GM18519 (cell line): ENCODE measurements at regions not wholly inside any gene's neighbourhood (a gene's known extent, or its start where the extent isn't known, plus 50 kb on each side); places are given as distances from the start of the nearest gene placed in this dataset.
A peak's percentile ranks its signal among the peaks of the same experiment; 100 is the strongest.

Experiments used
- ATAC-seq: cut with Tn5 transposase; IDR thresholded peaks from one replicate; pipeline ENCODE4 v1.9.1; 2021; ENCODE audit warnings: mild to moderate bottlenecking, moderate library complexity; ENCODE audit not compliant: unreplicated experiment, low FRiP score

DNA sequence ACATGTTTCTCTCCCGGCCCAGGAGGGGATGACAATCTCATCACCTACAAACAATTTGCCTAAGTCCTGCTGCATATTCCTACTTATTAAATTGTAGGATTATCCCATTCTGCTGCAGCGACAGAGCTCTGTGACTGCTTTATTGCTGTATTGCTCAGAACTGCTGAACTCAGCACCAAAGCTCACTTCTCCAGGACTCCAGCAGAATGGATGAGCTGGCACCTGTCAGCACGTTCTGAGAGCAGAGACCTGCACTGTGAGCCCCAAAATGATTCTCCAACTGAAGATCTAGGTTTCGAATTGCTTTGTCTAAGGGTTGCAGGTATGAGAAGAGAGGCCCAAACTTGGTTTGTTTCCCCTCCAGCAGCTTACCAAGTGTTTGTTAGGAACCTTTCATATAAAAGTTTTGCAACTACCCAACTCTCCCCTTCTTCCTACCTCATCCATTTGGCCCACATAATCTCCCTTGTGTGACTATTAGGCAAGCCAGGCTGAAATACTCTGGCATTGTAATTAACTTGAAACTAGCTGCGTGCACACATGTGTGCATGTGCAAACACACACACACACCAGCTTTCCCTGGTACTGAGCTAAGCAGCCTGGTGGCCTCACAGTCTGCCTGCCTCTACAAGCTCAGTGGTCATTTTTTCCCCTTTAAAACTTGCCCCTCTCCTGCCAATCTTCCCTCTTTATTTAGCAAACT lies 161.4 kb upstream of the CAMK1G start:
- ATAC-seq = no peak

DNA sequence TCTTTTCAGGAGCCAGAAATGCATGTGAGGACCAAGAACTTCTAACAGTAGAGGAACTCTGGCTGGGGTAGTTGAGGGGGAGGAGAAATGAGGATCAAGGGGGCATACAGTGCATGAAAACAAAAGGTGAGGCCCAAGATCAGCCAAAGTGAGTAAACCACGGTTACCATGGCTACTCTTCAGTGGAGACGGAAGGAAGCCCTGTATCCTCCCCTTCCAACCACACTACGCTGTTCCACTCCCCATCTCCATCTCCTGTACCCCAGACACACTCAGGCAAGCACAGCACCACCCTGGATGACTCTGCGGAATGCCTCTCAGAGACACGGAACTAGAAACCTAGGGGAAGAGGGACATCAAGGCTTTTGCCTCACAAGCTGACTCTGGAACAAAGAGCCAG lies 157.6 kb upstream of the CAMK1G start:
- no peak for ATAC-seq

DNA sequence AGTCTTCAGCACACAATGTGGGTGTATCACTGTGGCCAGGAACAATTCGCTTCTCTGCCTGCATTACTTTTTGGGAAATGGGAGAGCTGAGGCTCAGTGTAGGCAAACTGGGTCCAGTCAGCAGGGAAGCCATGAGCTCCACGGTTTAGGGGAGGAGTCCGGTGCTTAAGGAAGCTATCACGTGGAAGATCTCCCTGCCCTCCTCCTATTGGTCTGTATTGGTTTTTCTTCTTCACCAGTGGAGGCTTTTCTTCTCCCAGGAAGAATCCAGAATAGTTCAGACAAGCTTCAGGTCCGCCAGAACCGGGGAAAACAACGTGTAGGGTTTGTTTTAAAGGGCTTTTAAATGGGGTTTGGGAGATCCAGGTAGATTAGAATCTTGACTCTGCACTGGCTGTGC lies 156.2 kb upstream of the CAMK1G start:
- no peak for ATAC-seq

DNA sequence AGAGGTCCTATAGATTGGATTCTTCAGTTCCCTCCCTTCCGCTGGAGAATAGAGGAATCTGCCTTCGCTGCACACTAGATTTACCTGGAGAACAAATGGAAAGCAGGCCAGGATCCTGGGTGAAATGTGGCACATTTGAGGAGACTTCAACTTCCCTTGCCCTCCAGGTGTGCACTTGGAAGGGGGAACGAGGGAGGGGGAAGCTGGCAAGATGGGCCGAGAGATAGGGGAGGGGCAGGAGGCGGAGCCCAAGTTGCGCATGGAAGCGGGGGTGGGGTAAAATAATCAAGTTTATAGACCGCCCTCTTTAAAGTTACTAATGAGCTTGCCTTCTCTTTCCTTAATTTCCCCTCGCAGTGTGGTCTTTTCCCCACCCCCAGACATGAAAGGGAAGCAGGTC lies 155.7 kb upstream of the CAMK1G start:
- ATAC-seq = no peak

DNA sequence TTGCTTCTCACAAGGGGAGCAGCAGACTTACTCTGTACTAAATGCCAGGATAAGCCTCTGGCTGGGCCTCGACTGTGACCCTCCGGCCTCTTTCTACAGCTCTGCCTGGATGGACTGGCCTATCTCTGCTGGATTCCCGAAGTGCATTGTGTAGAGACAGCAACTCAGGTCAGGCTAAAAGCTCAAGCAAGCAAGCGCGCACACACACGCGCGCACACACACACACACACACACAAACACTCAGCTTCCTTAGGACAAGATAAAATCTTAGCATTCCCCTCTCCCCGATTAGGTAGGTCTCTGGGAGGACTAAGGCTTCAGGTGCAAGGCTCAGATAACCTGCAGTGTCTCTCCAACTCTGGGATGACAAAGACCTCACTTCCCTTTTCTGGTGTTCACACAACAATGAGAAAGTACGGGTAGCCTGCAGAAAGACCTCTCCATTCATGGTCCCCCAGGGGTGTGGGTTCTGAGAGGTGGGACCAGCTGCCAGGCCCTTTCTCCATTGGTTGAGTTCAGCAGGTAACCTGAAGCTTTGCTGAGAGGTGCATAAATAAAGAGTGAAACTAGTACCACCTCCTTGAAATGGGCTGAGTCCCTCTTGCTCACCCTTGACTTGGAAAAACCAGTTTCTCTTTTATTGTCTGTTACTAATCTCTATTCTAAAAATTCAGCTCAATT lies 155.1 kb upstream of the CAMK1G start:
- no peak for ATAC-seq

DNA sequence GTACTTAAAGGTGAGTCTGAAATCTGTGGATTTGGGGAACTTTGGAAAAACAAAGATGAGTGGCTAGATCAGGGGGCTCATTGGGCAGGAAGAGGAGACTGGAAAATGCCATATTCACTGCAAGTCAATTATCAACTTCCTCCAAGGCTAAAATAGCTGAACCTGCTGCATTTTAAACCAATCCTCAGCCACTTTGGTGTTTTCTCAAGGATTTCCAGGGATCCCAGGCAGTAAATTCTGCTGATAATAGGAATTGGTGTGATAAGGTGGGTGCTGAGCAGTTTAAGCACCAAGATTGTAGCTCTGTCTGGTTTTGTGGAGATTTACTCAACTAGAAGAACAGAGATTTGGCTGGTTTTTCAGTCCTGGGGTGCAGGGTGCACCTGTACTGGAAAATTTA lies 153.9 kb upstream of the CAMK1G start:
- no peak for ATAC-seq

DNA sequence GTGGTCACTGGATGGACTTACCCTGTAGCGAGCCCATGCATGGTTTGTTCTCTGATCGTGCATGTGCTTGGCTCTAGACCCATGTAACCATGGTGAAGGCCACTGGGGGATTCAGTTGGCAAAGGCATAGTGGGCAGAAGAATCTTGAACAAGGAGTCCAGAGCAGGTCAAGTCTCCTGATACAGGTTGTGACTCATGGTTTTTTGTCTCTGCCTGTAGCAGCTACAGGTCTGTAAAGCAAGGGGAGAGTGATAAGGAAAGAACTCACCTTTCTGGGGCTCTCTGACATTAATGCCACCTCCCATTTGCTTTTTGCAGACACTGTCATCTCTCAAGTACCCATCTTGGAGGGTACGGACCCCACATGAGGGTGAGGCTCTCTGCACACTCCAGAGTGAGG lies 153.4 kb upstream of the CAMK1G start:
- no peak for ATAC-seq

DNA sequence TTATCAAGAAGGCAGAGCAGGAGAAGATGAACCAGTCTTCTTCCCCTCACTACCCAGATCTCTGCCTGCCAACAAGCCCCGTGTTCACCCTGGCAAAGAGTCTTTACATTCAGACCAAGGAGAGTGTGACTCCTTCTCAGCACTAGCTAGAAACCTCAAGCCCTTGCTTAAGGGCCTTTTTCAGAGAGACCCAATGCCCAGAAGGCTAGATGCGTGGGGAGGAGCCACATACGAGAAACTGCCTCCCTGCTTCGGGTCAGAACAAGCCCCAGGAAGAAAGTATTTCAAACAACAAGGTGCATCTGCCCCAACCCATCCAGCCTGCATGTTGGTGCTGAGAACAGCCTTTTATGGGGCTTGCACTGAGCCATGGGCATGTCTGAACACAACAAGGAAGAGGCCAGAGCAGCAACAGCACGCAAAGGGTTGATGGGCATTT lies 152.7 kb upstream of the CAMK1G start:
- ATAC-seq = no peak

DNA sequence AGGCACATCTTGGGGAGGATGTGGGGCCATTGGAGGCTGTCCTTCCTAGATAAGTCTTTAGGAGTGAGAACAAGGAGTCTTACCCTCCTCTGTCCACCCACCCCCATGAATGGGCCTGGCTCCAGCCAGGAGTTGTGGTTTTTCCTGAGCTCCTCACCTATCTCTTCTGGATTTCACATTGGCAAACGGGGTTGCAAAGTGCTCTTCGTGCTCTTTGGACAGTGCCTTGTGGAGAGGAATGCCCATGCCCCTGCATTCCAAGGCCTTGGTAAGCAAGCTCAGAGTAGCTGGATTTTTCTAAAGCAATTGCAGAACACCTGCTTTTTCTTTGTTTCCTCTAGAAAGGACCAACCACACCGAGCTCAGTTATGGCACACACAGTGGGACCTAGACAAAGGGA lies 152.1 kb upstream of the CAMK1G start:
- ATAC-seq = no peak

DNA sequence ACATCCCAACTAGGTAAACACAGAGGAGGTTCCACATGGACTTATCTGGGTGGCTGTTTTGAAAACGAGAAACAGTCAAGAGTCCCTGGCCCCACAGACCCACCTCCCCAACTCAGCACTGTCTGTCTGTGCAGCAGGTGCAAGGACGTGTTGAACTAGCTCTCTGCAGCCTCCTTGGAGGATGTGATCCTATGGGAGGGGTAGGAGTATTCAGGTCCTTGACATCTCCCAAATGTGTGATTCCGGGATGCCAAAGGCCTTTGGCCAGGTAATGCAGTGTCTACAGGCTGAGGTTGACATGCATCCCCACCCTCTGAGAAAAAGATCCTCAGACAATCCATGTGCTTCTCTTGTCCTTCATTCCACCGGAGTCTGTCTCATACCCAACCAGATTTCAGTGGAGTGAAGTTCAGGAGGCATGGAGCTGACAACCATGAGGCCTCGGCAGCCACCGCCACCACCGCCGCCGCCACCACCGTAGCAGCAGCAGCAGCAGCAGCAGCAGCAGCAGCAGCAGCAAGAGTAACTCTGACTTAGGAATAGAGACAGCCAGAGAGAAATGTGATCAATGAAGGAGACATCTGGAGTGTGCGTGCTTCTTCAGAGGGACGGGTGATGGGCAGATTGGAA lies 151.6 kb upstream of the CAMK1G start:
- no peak for ATAC-seq

DNA sequence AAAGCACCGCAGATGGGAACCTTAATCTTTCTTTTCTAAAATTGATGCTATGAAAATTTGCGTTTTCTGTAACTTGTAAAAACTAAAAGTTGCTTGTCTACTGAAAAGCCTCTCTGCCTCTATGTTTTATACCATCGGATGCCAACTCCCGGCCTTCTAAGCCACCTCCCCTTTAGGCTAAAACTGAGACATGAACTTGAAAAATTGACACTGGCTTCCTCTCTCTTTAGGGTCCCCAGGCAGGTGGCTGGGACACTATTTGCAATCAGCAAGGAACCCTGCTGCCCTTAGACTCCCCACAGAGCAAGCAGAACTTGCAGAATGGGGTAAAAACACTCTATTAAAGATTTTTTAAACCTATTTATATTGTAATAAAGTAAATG lies 151.1 kb upstream of the CAMK1G start:
- ATAC-seq = no peak

DNA sequence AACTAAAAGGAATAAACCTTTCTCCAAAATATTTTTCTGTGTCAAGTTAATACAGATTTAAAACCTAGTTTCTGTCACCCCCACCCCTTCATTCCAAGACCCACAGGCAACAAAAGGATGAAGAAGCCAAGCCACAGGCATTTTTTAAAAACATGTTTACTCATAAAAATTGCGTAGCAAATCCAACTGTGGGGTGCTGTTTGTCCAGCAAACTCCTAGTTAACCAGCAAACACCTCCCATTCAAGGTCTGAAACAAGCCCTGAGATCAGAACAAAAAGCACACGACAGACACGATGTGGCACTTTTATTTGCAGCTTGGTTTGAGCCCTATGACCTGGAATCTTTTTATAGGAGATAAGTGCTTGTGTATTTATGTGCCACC lies 149.9 kb upstream of the CAMK1G start:
- no peak for ATAC-seq

DNA sequence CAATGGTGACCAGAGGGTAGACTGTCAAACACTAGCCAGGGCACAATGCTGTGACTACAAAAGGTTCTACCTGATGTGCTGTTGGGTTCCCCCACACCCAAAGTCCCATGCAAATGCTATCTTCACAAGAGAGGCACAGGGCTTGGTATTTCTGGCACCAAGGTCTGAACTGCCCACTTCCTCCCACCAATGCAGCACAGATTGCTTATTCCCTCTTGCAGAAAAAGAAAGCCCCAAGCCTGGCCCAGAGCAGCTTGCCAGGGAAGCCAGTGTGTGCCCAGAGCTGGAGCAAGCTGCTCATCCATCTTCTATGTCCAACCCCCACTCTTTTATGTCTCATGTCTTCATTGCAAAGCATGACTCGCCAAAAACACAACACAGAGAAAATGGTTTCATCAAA lies 149.4 kb upstream of the CAMK1G start:
- no peak for ATAC-seq

DNA sequence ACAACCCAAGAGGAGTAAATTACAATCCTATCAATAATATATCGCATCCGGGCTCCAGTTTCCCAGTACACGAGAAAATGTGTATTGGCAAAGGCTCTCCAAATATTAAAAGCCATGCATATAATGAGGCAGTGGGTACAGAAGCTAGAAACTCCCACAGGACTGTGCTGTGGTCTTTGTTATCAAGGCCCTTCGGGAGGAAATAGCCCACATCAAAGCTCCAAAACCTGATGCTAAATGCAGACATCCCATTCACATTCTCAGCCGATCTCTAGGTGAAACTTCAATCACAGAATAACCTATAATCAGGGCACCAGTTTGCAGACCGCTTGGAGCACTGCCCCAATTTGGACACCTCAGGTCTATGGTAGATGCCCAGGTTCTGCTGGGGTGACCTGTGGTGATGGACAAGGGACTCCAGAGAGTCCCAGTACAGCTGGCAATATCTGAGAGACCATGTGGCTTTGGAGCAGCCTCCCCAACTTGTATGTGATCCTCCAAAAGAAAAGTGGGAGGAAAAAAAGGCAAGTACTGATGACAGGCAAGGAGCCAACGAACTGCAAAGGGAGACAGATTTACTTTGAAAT lies 148.8 kb upstream of the CAMK1G start:
- ATAC-seq = no peak

DNA sequence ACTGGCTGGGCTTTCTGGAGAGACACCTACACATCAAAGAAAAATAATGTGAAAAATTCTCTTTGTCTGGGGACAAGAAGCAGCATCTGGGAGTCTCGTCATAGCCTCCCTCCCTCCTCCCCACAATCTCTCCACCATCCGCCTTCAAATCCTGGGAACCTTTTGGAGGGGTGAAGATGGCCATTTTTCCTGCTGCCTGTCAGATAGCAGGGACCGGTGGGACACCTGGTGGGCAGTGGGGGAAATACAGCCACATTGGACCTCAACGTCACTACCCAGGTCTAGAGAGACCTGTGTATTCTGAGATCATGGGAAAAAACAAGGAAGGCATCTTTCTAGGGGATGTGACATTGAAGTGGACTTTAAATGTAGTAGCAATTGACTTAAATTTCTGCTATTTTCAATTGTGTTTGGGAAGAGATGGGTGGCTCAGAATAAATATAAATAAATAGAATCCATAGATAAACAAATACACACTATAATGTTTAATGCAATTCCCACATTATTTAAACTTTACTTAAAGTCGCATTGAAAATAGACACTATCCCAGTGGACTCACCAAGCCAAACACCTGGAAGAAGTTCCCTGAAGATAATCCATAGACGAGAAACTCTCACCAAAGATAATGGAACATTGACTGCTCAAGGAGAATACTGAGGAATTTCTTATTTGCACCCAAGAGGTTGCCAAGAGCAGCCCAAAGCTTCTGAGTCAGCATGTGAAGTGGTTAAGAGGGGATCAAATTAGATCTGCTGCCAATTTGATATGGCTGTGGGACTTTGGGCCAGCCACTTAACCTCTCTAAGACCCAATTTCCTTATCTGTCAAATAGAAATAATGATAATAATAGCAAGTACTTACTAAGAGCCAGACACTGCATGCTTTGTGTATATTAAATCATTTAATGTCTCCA lies 147.6 kb upstream of the CAMK1G start:
- ATAC-seq = peak; percentile 64

DNA sequence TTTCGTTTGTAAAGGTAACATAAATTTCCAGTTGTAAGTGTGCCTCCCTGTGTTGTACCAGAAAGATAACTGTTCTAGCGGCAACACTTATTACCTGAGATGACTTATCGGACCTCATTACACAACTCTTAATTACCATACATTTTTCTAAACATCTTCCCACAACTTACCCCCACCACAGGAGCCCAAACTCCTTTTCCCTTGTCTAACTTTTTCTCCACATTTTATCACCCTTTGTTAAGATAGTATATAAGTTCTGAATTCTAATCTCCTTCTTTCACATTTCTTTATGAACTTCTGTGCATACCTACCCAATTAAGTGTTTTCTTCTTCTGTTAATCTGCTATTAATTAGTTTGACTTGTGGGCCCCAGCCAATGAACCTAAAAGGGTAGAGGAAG lies 143.7 kb upstream of the CAMK1G start:
- ATAC-seq = no peak

DNA sequence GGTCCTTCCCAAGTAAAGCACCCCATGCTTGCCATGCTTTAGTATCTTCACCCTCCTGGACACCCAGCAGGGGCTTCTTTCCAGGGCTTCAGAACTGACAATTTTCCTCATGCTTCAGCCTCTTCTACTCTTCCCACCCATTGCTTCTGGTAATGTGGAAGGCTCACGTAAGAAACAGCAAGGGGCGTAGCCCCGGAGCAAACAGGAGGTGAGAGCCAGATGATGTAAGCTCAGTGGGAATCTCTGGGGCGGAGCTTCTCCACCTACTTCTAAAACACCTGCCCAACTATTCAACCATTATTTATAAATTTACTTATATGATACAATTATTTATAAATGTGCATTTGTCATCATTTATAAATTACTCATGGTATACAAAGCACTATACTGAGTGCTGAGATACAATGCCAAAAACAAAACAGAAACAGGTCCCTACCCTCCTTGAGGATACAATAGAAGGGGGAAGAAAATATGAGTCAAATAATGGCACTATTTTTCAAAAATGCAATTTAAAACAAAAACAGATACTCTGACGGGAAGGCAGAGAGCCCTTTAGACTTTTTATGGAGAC lies 140.1 kb upstream of the CAMK1G start:
- no peak for ATAC-seq

DNA sequence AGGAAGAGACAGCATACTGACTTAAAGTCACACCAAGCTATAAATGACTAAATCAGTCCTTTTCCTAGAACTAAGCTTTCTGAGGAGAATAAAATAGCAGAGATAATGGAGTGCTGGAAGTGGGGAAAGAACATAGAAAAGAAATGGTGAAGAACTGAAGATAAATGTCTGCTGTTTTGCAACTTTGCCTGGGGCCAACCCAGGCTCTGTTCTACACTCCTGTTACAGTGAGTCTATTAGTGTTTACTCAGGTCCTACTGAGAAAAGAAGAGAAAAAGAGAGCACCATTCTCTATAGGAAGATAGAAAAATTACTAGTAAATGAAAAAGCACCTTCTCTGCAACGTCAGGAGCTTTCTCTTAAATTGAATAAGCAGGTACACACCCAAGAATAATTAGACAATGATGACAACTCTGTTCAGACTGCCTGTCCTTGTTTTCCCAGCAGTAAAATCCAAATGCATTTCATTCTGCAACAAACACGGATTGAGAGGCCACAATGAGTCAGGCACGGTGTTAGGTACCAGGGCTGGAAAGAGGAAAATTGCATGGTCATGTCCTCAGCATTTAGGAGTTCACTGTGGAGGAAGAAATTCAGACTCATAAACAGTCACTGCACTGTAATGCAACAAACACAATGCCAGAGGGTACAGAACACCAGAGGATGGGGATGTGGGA lies 139.4 kb upstream of the CAMK1G start:
- ATAC-seq = no peak

DNA sequence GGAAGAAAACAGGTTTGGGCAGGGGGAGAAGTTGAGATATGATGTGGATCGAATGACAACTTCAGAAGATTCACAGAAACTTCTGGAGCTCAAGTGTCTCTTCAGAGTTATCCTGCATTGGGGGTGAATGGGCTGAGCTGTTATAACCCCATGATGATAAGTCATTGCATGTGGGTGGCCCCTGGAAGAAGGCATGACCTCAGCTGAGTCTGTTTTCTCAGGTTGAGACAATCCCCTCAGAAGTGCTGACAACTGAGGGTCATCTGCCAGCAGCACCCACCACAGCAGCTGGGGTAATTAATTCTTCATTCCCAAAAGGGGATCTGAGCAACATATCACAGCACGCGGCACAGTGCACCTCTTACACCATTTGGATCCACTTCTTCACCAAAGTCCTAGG lies 138.6 kb upstream of the CAMK1G start:
- ATAC-seq = no peak

DNA sequence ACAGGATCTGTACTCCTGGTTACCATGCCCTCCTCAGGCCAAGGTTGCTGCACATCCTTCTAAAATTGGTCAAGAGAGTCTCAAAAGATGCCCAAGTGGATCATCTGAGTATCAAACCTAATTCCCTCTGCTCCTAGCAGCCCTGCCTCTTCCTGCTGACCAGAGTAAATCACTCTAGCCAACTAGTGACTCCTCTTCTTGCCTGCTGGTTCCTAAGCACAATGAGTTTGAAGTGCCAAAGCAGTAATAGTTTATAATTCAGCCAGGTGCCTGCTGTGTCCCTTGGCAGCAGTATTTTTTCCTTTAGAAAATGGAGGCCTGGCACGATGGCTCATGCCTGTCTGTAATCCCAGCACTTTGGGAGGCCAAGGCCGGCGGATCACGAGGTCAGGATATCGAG lies 137.9 kb upstream of the CAMK1G start:
- ATAC-seq = no peak
